ENCODE measurements at regions not wholly inside any gene's neighbourhood (a gene's known extent, or its start where the extent isn't known, plus 50 kb on each side); places are given as distances from the start of the nearest gene placed in this dataset.

GRCh38 chr4:81881855-81882621 is 410.3 kb upstream of the RASGEF1B start:
- no peaks in the 10 kb centered on the region for H3K27me3 ChIP-seq (ENCODE audit: low read length)
- H3K9ac ChIP-seq (ENCODE audit: low read length): no peak overlapping the region
- H3K79me2 ChIP-seq (ENCODE audit: low read length): no peaks in the 10 kb centered on the region
- H3K36me3 ChIP-seq (ENCODE audit: insufficient read depth, low read length): no peaks in the 10 kb centered on the region
- no peak for DNase-seq
- no peaks in the 10 kb centered on the region for H3K4me1 ChIP-seq (ENCODE audit: low read length)
- no peaks in the 10 kb centered on the region for H4K20me1 ChIP-seq (ENCODE audit: insufficient read depth, low read depth, low read length)
- no peak overlapping the region for H2AFZ ChIP-seq (ENCODE audit: low read length)
- no peaks in the 10 kb centered on the region for H3K9me2 ChIP-seq (replicated peaks; ENCODE audit: insufficient read depth, low read length)
- H3K4me2 ChIP-seq (ENCODE audit: low read depth, low read length, poor library complexity, severe bottlenecking): no peak overlapping the region
- H3K4me3 ChIP-seq (ENCODE audit: low read length): no peak overlapping the region
- no peak overlapping the region for H3K27ac ChIP-seq (ENCODE audit: low read length)
- H3K9me3 ChIP-seq (ENCODE audit: low read length): no peaks in the 10 kb centered on the region

DNA sequence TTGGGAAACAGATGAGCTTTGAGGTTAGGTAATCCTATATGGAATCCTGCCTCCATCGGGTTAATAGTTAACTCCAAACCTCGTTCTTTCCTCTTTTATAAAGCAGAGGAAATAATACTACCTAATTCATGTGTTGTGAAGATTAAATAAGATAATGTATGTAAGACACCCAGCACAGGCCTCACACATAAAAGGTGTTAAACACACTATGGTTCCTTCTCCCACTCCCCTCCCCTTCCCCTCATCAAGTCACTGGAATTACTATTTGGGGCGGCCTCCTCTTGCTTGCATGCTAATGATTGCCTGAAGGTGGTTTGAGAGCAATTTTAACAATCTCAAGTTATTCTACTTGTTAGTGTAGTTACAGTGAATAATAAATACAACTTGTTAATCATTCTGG is 404.4 kb upstream of the RASGEF1B start:
- Histone ChIP-seq H3K4me1 (ENCODE audit: low read length) (no peaks in the 10 kb centered on the region), H3K9ac (ENCODE audit: low read length) (no peak overlapping the region), H4K20me1 (ENCODE audit: insufficient read depth, low read depth, low read length) (no peaks in the 10 kb centered on the region), H3K27me3 (ENCODE audit: low read length) (no peaks in the 10 kb centered on the region), H3K4me2 (ENCODE audit: low read depth, low read length, poor library complexity, severe bottlenecking) (no peak overlapping the region), H3K9me2 (replicated peaks; ENCODE audit: insufficient read depth, low read length) (no peaks in the 10 kb centered on the region), H3K4me3 (ENCODE audit: low read length) (no peak overlapping the region), H2AFZ (ENCODE audit: low read length) (no peak overlapping the region), H3K9me3 (ENCODE audit: low read length) (no peaks in the 10 kb centered on the region), H3K79me2 (ENCODE audit: low read length) (no peaks in the 10 kb centered on the region), H3K27ac (ENCODE audit: low read length) (no peak overlapping the region), H3K36me3 (ENCODE audit: insufficient read depth, low read length) (no peaks in the 10 kb centered on the region)
- DNase-seq: no peak

- H3K27me3 ChIP-seq (ENCODE audit: low read length): no peaks in the 10 kb centered on the region
- DNase-seq: no peak
- H3K79me2 ChIP-seq (ENCODE audit: low read length): no peaks in the 10 kb centered on the region
- H3K9ac ChIP-seq (ENCODE audit: low read length): no peak overlapping the region
- H3K9me2 ChIP-seq (replicated peaks; ENCODE audit: insufficient read depth, low read length): no peaks in the 10 kb centered on the region
- H4K20me1 ChIP-seq (ENCODE audit: insufficient read depth, low read depth, low read length): no peaks in the 10 kb centered on the region
- no peaks in the 10 kb centered on the region for H3K9me3 ChIP-seq (ENCODE audit: low read length)
- H3K36me3 ChIP-seq (ENCODE audit: insufficient read depth, low read length): no peaks in the 10 kb centered on the region
- no peak overlapping the region for H3K27ac ChIP-seq (ENCODE audit: low read length)
- H3K4me2 ChIP-seq (ENCODE audit: low read depth, low read length, poor library complexity, severe bottlenecking): no peak overlapping the region
- no peaks in the 10 kb centered on the region for H3K4me1 ChIP-seq (ENCODE audit: low read length)
- no peak overlapping the region for H2AFZ ChIP-seq (ENCODE audit: low read length)
- H3K4me3 ChIP-seq (ENCODE audit: low read length): no peak overlapping the region
Measured at GRCh38 chr4:81874661-81875515, 403.2 kb upstream of the RASGEF1B start.

GRCh38 chr4:81870275-81870674 is 398.6 kb upstream of the RASGEF1B start:
- no peak overlapping the region for H3K9ac ChIP-seq (ENCODE audit: low read length)
- H3K4me2 ChIP-seq (ENCODE audit: low read depth, low read length, poor library complexity, severe bottlenecking): no peak overlapping the region
- H2AFZ ChIP-seq (ENCODE audit: low read length): no peak overlapping the region
- H4K20me1 ChIP-seq (ENCODE audit: insufficient read depth, low read depth, low read length): no peaks in the 10 kb centered on the region
- no peaks in the 10 kb centered on the region for H3K27me3 ChIP-seq (ENCODE audit: low read length)
- H3K4me1 ChIP-seq (ENCODE audit: low read length): no peaks in the 10 kb centered on the region
- DNase-seq: no peak
- H3K27ac ChIP-seq (ENCODE audit: low read length): no peak overlapping the region
- no peaks in the 10 kb centered on the region for H3K9me2 ChIP-seq (replicated peaks; ENCODE audit: insufficient read depth, low read length)
- no peaks in the 10 kb centered on the region for H3K9me3 ChIP-seq (ENCODE audit: low read length)
- H3K79me2 ChIP-seq (ENCODE audit: low read length): no peaks in the 10 kb centered on the region
- no peaks in the 10 kb centered on the region for H3K36me3 ChIP-seq (ENCODE audit: insufficient read depth, low read length)
- H3K4me3 ChIP-seq (ENCODE audit: low read length): no peak overlapping the region

GRCh38 chr4:81860111-81860510 is 388.4 kb upstream of the RASGEF1B start:
- Histone ChIP-seq H3K4me2 (ENCODE audit: low read depth, low read length, poor library complexity, severe bottlenecking) (no peak overlapping the region), H3K79me2 (ENCODE audit: low read length) (no peaks in the 10 kb centered on the region), H3K36me3 (ENCODE audit: insufficient read depth, low read length) (no peaks in the 10 kb centered on the region), H3K27me3 (ENCODE audit: low read length) (no peaks in the 10 kb centered on the region), H3K4me3 (ENCODE audit: low read length) (no peak overlapping the region), H3K9me2 (replicated peaks; ENCODE audit: insufficient read depth, low read length) (no peaks in the 10 kb centered on the region), H3K9ac (ENCODE audit: low read length) (no peak overlapping the region), H3K27ac (ENCODE audit: low read length) (no peak overlapping the region), H4K20me1 (ENCODE audit: insufficient read depth, low read depth, low read length) (no peaks in the 10 kb centered on the region), H3K9me3 (ENCODE audit: low read length) (no peaks in the 10 kb centered on the region), H3K4me1 (ENCODE audit: low read length) (no peaks in the 10 kb centered on the region), H2AFZ (ENCODE audit: low read length) (no peak overlapping the region)
- DNase-seq: no peak

- Histone ChIP-seq H3K36me3 (ENCODE audit: insufficient read depth, low read length) (no peaks in the 10 kb centered on the region), H3K4me3 (ENCODE audit: low read length) (no peak overlapping the region), H3K9me2 (replicated peaks; ENCODE audit: insufficient read depth, low read length) (no peaks in the 10 kb centered on the region), H3K4me2 (ENCODE audit: low read depth, low read length, poor library complexity, severe bottlenecking) (no peak overlapping the region), H3K79me2 (ENCODE audit: low read length) (no peaks in the 10 kb centered on the region), H3K4me1 (ENCODE audit: low read length) (no peaks in the 10 kb centered on the region), H3K27ac (ENCODE audit: low read length) (no peak overlapping the region), H4K20me1 (ENCODE audit: insufficient read depth, low read depth, low read length) (no peaks in the 10 kb centered on the region), H2AFZ (ENCODE audit: low read length) (no peak overlapping the region), H3K27me3 (ENCODE audit: low read length) (no peaks in the 10 kb centered on the region), H3K9ac (ENCODE audit: low read length) (no peak overlapping the region), H3K9me3 (ENCODE audit: low read length) (no peaks in the 10 kb centered on the region)
- no peak for DNase-seq
Measured at GRCh38 chr4:81854406-81854805, 382.7 kb upstream of the RASGEF1B start.

DNA sequence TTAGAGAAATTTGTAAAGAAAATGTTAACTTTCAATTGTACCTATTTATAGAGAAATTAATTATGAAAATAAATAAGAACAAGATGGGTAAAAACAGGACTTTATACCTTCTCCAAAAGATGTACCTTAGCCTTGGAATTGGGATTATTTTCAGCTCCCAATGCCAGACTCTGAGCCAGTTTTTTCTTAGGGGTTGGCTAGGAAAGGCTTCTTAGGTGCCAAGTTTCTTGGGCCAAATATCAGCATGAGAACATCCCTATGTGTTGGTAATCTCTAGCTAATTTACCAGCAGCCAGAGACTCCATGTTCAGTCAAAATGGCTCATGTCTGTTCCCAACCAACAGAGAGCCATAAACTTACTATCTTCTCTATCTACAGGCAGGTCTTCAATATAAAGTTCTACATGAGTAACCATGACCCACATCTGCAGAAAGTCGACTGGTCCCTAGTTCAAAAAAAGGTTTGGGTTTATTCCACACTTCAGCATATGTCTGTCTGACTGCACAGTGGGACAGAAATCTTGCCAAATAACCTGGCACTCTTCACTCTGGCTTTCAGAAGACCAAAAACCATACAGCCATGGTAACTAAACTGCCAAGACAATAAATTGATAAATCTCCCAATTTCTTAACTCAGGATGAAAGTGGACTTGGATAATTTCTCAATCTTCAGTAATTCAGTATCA is 380.5 kb upstream of the RASGEF1B start:
- no peaks in the 10 kb centered on the region for H3K79me2 ChIP-seq (ENCODE audit: low read length)
- no peaks in the 10 kb centered on the region for H4K20me1 ChIP-seq (ENCODE audit: insufficient read depth, low read depth, low read length)
- H3K4me3 ChIP-seq (ENCODE audit: low read length): no peak overlapping the region
- H3K27me3 ChIP-seq (ENCODE audit: low read length): no peaks in the 10 kb centered on the region
- H3K27ac ChIP-seq (ENCODE audit: low read length): no peak overlapping the region
- H3K9me2 ChIP-seq (replicated peaks; ENCODE audit: insufficient read depth, low read length): no peaks in the 10 kb centered on the region
- H3K9ac ChIP-seq (ENCODE audit: low read length): no peak overlapping the region
- no peak for DNase-seq
- H2AFZ ChIP-seq (ENCODE audit: low read length): no peak overlapping the region
- no peaks in the 10 kb centered on the region for H3K4me1 ChIP-seq (ENCODE audit: low read length)
- no peaks in the 10 kb centered on the region for H3K36me3 ChIP-seq (ENCODE audit: insufficient read depth, low read length)
- H3K4me2 ChIP-seq (ENCODE audit: low read depth, low read length, poor library complexity, severe bottlenecking): no peak overlapping the region
- H3K9me3 ChIP-seq (ENCODE audit: low read length): no peaks in the 10 kb centered on the region

DNA sequence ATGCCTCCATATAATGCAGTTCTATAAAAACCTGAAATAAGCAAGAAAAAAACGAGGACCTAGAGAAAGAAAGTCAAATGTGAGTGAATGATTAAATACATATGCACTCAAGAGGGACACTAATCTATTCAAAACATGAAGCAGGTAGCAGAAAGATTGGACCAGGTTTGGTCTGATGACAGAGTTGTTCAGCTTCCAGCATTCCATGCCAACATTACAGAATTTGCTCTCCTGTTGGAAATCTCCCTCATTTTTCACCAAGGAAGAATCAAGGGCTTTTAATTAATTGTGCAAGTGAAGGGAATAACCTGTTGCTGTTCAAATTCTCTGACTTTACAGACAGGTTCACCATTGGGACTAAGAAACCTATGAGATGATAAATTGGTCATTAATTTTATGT is 379.0 kb upstream of the RASGEF1B start:
- H3K4me1 ChIP-seq (ENCODE audit: low read length): no peaks in the 10 kb centered on the region
- no peak overlapping the region for H3K9ac ChIP-seq (ENCODE audit: low read length)

More for the DNA sequence above, 379.0 kb upstream of the RASGEF1B start:
- Histone ChIP-seq H3K9me2 (replicated peaks; ENCODE audit: insufficient read depth, low read length) (no peaks in the 10 kb centered on the region), H3K4me3 (ENCODE audit: low read length) (no peak overlapping the region), H3K36me3 (ENCODE audit: insufficient read depth, low read length) (no peaks in the 10 kb centered on the region), H3K27me3 (ENCODE audit: low read length) (no peaks in the 10 kb centered on the region), H3K9me3 (ENCODE audit: low read length) (no peaks in the 10 kb centered on the region), H3K27ac (ENCODE audit: low read length) (no peak overlapping the region), H4K20me1 (ENCODE audit: insufficient read depth, low read depth, low read length) (no peaks in the 10 kb centered on the region), H3K4me2 (ENCODE audit: low read depth, low read length, poor library complexity, severe bottlenecking) (no peak overlapping the region), H2AFZ (ENCODE audit: low read length) (no peak overlapping the region), H3K79me2 (ENCODE audit: low read length) (no peaks in the 10 kb centered on the region)
- no peak for DNase-seq

Measured in Karpas-422 (cell line).